Right lobe of liver (tissue), 4 donors: ENCODE measurements at regions not wholly inside any gene's neighbourhood (a gene's known extent, or its start where the extent isn't known, plus 50 kb on each side); places are given as distances from the start of the nearest gene placed in this dataset.

Experiments used
- POLR2A ChIP-seq: fragments of 450-650 bp; IDR thresholded peaks from one replicate; pipeline ENCODE4 v1.6.1; 2017; ENCODE audit warnings: antibody characterized with exemption, mild to moderate bottlenecking
- TF ChIP-seq, protein P1 (sequence below), 4 donors: fragments of 200-600 bp in 3 of 4; fragments of 450-650 bp in 1 of 4; IDR thresholded peaks; one replicate each; pipeline versions ENCODE4 v1.5.1 to v1.8.0; 2016 to 2022; ENCODE audit warnings: antibody characterized with exemption in 4 of 4, mild to moderate bottlenecking in 2 of 4
- donor health status: DM: no; HTN: no; CAD: no.
- donor health status: DM: no; HTN: no; CAD: no.
- donor health status: DM: no; HTN: yes; CAD: no.

DNA sequence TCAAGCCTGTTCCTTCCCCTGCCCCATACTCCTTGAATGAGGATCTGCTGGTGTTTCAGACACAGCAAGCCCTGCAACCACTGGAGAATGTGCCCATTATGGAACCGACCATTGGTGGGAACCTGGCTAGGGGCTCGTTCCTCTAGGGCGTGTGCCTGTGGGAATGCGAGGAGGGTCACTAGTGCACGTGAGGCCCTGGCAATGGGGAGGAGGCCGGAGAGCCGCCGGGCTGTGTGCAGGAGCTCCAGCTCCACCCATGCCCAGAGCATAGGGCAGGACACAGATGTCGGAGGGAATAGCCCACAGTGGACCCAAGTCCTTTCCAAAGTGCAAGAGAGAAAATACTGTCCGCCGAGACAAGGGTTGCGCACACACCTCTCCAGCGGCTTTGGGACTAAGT, 99.3 kb downstream of the ERMARD start:
- TF ChIP-seq, protein P1, sequence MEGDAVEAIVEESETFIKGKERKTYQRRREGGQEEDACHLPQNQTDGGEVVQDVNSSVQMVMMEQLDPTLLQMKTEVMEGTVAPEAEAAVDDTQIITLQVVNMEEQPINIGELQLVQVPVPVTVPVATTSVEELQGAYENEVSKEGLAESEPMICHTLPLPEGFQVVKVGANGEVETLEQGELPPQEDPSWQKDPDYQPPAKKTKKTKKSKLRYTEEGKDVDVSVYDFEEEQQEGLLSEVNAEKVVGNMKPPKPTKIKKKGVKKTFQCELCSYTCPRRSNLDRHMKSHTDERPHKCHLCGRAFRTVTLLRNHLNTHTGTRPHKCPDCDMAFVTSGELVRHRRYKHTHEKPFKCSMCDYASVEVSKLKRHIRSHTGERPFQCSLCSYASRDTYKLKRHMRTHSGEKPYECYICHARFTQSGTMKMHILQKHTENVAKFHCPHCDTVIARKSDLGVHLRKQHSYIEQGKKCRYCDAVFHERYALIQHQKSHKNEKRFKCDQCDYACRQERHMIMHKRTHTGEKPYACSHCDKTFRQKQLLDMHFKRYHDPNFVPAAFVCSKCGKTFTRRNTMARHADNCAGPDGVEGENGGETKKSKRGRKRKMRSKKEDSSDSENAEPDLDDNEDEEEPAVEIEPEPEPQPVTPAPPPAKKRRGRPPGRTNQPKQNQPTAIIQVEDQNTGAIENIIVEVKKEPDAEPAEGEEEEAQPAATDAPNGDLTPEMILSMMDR (IDR thresholded peaks at IDR 0.05), result no peak
- no peak for TF ChIP-seq POLR2A
